RWPE1 (cell line): ENCODE measurements at regions not wholly inside any gene's neighbourhood (a gene's known extent, or its start where the extent isn't known, plus 50 kb on each side); places are given as distances from the start of the nearest gene placed in this dataset.

Experiments used
- CTCF ChIA-PET: fragments of 350-600 bp; sonication (Branson Sonifier 250); formaldehyde crosslinking; extraction: SDS; loops from one replicate; lab custom pipeline; 2021; lab: Yijun Ruan, JAX
- POLR2A ChIA-PET: fragments of 400-600 bp; formaldehyde crosslinking; extraction: SDS; loops from one replicate; lab custom pipeline; 2020; ENCODE audit warnings: antibody characterized with exemption; ENCODE audit not compliant: low non-redundant PET; lab: Yijun Ruan, JAX
- DNase-seq: peaks from one replicate; pipeline ENCODE4 v3.0.0; 2012; ENCODE audit warnings: low spot score
- H3K27ac ChIP-seq: fragments of 450-650 bp; 2 replicates; pipeline ENCODE4 v1.5.1; 2017
- TF ChIP-seq, protein P1 (sequence below): fragments of 450-650 bp; conservative IDR thresholded peaks from 2 replicates; pipeline ENCODE4 v1.5.1; 2017; ENCODE audit warnings: low read depth, mild to moderate bottlenecking

DNA sequence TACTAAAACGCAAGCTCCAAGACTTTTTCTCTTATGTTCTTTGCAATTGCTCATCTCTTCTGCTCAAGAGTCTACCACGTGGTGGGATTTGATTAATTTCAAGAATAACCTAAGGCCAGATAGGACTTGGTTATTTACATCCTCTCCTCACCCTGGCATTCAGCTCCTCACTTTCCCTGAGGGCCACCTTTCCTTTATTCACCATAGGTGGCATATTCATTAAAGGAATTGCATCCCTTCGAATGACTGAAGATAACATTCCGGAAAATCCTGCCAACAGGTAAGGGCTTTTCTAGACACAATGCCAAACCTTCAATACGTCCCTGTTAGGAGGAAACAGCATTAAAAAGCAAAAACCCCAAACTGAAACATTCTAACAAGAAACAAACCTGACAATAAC is 220.0 kb upstream of the KBTBD8 start:
- ChIA-PET POLR2A (no interaction called here), CTCF (no interaction called here)
- H3K27ac ChIP-seq: no peak overlapping the region
- no peak for DNase-seq
- TF ChIP-seq, protein P1, sequence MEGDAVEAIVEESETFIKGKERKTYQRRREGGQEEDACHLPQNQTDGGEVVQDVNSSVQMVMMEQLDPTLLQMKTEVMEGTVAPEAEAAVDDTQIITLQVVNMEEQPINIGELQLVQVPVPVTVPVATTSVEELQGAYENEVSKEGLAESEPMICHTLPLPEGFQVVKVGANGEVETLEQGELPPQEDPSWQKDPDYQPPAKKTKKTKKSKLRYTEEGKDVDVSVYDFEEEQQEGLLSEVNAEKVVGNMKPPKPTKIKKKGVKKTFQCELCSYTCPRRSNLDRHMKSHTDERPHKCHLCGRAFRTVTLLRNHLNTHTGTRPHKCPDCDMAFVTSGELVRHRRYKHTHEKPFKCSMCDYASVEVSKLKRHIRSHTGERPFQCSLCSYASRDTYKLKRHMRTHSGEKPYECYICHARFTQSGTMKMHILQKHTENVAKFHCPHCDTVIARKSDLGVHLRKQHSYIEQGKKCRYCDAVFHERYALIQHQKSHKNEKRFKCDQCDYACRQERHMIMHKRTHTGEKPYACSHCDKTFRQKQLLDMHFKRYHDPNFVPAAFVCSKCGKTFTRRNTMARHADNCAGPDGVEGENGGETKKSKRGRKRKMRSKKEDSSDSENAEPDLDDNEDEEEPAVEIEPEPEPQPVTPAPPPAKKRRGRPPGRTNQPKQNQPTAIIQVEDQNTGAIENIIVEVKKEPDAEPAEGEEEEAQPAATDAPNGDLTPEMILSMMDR: no peak

DNA sequence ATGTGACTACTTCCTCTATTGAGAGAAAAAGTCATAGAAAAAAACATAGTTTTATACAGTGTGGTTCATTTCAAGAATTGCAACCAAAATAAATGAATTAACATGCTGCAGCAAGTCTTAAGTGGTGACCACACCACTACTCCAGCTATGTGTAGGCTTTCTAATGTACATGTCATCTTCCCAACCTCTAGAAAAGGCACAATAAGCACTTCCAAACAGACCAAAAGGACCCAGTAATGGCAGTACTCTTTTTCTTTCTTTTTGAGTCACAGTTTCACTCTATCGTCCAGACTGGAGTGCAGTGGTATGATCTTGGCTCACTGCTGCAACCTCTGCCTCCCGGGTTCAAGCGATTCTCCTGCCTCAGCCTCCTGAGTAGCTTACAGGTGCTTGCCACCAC is 219.3 kb upstream of the KBTBD8 start:
- ChIA-PET POLR2A (no interaction called here), CTCF (no interaction called here)
- H3K27ac ChIP-seq: no peak overlapping the region
- no peak for DNase-seq
- TF ChIP-seq, protein P1: no peak

DNA sequence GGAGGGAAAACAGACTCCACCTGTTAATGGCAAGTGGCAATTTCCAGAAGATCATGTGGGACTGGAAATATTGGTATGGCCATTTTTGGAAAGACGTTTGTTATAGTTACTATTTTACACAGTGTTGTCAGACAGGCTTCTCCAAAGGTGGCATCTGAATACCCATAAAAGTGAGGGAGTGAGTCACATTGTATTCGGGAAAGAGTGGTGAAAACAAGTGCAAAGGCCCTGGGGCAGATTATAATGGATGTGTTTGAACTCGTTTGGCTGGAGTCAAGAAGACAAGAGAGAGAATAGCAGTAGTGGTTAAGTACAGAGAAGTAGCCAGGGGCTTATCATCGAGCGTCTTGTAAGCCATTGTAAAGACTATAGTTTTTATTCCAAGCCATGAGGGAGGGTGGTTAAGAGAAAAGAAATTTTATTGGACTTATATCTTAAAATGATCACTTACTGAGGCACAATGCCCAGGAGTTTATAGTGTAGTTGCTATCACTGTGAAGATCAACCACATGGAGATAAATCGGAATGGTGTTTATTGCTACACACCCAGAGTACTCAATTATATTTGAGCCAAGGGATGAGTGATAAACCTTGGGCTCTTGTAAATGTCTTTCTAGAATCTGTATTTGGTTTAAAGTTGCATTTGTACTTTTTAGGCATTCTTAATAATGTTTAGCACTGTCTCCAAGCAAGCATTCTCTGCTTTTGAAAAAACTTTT is 212.8 kb upstream of the KBTBD8 start:
- POLR2A ChIA-PET: no interaction called here
- CTCF ChIA-PET: no interaction called here
- DNase-seq: no peak
- TF ChIP-seq, protein P1: no peak
- H3K27ac ChIP-seq: no peak overlapping the region

DNA sequence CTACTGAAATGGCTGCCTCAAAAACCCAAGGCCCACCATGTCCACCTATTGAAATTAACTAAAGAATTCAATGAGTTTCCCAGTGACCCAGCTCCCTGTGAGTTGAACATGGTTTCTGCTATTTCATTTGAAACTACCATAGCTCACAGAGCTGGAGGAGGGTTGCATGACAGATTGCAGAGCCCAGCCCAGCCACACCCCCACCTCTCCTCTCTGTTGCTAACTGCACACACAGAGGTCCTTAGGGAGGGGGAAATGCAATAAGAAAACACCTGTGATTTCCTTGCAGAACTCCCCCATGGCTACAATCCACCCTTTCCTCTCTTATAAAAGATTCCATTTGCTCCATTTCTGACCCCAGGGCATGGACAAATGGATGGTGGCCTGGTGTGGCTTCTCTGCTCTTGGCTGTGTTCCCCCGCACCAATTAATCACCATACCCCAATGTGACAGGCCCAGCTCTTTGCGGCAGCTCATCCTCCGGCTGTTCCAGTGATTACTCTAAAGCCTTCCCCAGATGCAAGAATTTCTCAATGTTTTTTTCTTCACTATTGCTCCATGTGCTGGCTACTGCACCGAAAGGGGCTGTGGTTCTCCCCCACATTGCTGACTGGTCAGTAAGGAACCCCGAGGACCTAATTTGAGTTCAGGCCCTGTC is 208.4 kb upstream of the KBTBD8 start:
- TF ChIP-seq, protein P1: no peak
- no peak for DNase-seq
- POLR2A ChIA-PET: no interaction called here
- CTCF ChIA-PET: no interaction called here
- no peak overlapping the region for H3K27ac ChIP-seq

DNA sequence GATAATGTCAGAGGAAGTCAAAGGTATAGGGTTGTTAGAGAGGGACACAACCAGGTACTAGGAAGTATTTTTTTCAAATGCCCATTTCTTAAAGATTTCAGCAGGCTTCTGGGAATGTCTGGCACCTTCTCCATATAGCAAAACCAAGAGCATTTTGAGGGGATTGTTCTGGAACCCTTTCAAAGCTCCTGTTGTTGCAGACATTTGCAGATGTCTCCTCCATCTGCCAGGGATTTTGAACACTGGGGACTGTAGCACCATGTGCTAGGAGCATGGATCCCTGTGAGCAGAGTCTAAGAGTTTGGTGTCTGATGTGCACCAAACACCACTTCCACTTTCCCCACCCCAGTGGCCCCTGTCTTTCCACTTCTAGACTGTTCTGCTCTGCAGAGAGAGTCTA is 206.0 kb upstream of the KBTBD8 start:
- POLR2A ChIA-PET: no interaction called here

DNA sequence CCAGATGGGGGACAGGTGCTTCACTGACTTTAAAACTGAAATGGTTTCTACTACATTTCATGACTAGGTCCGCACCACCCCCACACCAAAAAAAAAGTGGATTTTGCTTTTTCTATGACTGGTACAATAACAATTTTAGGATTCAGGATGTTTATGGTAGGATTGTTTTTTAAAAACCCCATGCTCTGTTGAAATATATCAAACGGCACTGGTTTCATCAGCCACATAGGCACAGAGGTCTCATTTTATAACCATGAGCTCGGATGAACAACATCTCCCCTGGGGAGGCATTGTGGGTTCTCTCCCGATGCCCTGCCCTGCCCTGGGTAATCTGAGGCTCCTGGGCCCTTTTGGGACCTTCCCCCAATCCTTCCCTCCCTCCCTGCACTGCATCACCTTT is 202.7 kb upstream of the KBTBD8 start:
- CTCF ChIA-PET: no interaction called here
- no peak overlapping the region for H3K27ac ChIP-seq

More for the DNA sequence above, 206.0 kb upstream of the KBTBD8 start:
- H3K27ac ChIP-seq: no peak overlapping the region
- CTCF ChIA-PET: interaction anchor here (0.6 to 0.7 kb wide), 2 partner anchors 49 to 1970 kb away, joined by 3 to 5 read pairs; no protein-coding TSS in a partner anchor
- DNase-seq: no peak
- TF ChIP-seq, protein P1: no peak

More for the DNA sequence above, 202.7 kb upstream of the KBTBD8 start:
- TF ChIP-seq, protein P1: no peak
- POLR2A ChIA-PET: no interaction called here
- no peak for DNase-seq
